Thyroid gland (tissue), 4 donors: ENCODE measurements at regions not wholly inside any gene's neighbourhood (a gene's known extent, or its start where the extent isn't known, plus 50 kb on each side); places are given as distances from the start of the nearest gene placed in this dataset.
"Not testable (repeated sequence)": the region's sequence is repeated elsewhere in the genome, so short reads cannot be mapped to it uniquely, and the experiment has no call there.

Source experiments
- DNase-seq, 2 donors: peaks; one replicate each; pipeline ENCODE4 v3.0.0-alpha.2; 2019
- H3K27ac ChIP-seq, 3 donors: fragments of 200-600 bp; sonication (generic); 1 replicate in 2 of 3; 2 replicates in 1 of 3; pipeline ENCODE4 v1.5.1; 2016 to 2019; ENCODE audit warnings: mild to moderate bottlenecking in 1 of 3, moderate library complexity in 1 of 3
- H3K27me3 ChIP-seq: fragments of 200-600 bp; sonication (generic); one replicate; pipeline ENCODE4 v1.5.1; 2019
- H3K36me3 ChIP-seq, 2 donors: fragments of 200-600 bp; sonication (generic); one replicate each; pipeline ENCODE4 v1.5.1; 2016 to 2019
- H3K4me1 ChIP-seq, 2 donors: fragments of 200-600 bp; sonication (generic); one replicate each; pipeline ENCODE4 v1.5.1; 2017 to 2019
- H3K4me3 ChIP-seq, 3 donors: fragments of 200-600 bp; sonication (generic); replicated peaks in 1 of 3; 1 replicate in 2 of 3; 2 replicates in 1 of 3; pipeline ENCODE4 v1.5.1; 2016; ENCODE audit warnings: mild to moderate bottlenecking in 1 of 3
- H3K9me3 ChIP-seq: fragments of 200-600 bp; sonication (generic); one replicate; pipeline ENCODE4 v1.5.1; 2017
- CTCF ChIP-seq, 6 experiments: fragments of 200-600 bp in 3 of 6; fragments of 450-650 bp in 3 of 6; sonication (generic) in 3 of 6; IDR thresholded peaks; one replicate each; pipeline ENCODE4 v1.5.1; 2016 to 2019; ENCODE audit warnings: antibody characterized with exemption in 6 of 6, mild to moderate bottlenecking in 2 of 6, inconsistent platforms in 1 of 6, moderate library complexity in 1 of 6
- POLR2A ChIP-seq, 2 donors: fragments of 450-650 bp; IDR thresholded peaks; one replicate each; pipeline ENCODE4 v1.6.1; 2017; ENCODE audit warnings: antibody characterized with exemption in 2 of 2, mild to moderate bottlenecking in 2 of 2, moderate library complexity in 1 of 2
- WGBS, 2 donors: methylation state at CpG; one replicate each; pipeline ENCODE4 v1.1.5; 2017; 5-methylcytosine and 5-hydroxymethylcytosine counted together
- intact Hi-C: fragments of 100-400 bp; cut with DNase I; formaldehyde crosslinking; loops from one replicate; pipeline ENCODE4 v1.15.1; 2023

DNA sequence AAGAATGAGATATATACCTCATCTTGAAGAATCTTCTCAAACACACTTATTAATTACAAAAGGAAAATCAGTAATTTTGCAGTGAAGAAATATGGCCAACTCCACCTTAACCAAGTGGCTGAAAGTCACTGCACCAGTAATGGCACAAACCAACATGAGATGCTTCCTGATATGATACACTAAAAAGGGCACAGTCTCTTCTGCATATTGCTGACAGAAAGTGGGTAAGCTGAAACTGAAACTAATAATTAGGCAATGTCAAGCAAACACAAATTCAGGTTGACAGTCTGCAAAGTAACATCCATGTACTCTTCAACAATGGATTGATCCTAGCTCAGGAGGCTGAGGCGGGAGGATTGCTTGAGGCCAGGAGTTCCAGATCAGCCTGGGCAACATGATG is 56.1 kb downstream of the ZNF22 start:
- intact Hi-C loops, result not testable (repeated sequence)
- 100% methylated on average over 1 of the region's 1 CpG for WGBS, 2 donors

GRCh38 chr10:45058580-45058979 is 57.9 kb downstream of the ZNF22 start:
- TF ChIP-seq POLR2A (IDR thresholded peaks at IDR 0.05), result no peak
- no peak for TF ChIP-seq CTCF (IDR thresholded peaks at IDR 0.05)
- H3K27ac ChIP-seq, result no peak overlapping the region
- intact Hi-C loops, result no loop called here
- no peak for DNase-seq
- WGBS, 2 donors, result 70% methylated on average over 1 of the region's 1 CpG
- H3K4me3 ChIP-seq, result no peak overlapping the region
- H3K4me1 ChIP-seq, result no peaks in the 10 kb centered on the region
- H3K27me3 ChIP-seq, result no peaks in the 10 kb centered on the region
- H3K36me3 ChIP-seq, result no peaks in the 10 kb centered on the region
- no peaks in the 10 kb centered on the region for H3K9me3 ChIP-seq

More for the DNA sequence above, 56.1 kb downstream of the ZNF22 start:
- H3K9me3 ChIP-seq, H3K4me1 ChIP-seq, H3K36me3 ChIP-seq, H3K27ac ChIP-seq, H3K4me3 ChIP-seq, H3K27me3 ChIP-seq, DNase-seq: not testable (repeated sequence)

DNA sequence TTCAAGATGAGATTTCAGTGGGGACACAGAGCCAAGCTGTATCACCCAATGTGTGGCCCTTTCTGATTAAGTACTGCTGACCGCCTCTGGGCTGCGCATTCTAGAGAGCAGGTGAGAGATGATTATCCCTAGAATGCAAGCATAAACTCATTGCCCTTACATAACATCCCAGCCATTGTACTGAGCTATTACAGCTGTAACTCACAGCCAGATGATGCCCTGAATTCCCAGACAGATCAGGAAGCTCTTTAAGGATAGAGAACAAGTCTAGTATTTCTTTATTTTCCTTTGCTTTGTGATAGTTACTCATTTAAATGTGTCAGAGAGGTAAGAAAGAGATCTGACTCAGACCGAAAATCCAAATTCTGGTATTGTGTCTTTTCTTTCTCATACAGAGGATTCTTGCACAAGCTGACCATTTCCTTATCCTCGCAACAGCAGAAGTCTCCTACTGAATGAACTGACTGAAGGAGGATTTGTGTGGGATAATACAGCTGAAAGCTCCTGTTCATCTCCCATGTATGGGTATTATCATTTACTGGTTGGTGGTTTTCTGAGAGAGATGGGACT is 58.4 kb downstream of the ZNF22 start:
- Histone ChIP-seq H3K27me3 (no peaks in the 10 kb centered on the region), H3K36me3 (no peaks in the 10 kb centered on the region), H3K4me3 (no peak overlapping the region), H3K27ac (no peak overlapping the region), H3K4me1 (no peaks in the 10 kb centered on the region), H3K9me3 (no peaks in the 10 kb centered on the region)
- intact Hi-C loops, result no loop called here
- WGBS, 2 donors, result 93 to 97% methylated on average over 4 of the region's 4 CpGs
- DNase-seq, result no peak
- no peak for TF ChIP-seq POLR2A (IDR thresholded peaks at IDR 0.05)
- no peak for TF ChIP-seq CTCF (IDR thresholded peaks at IDR 0.05)

GRCh38 chr10:45059632-45060031 is 58.9 kb downstream of the ZNF22 start:
- Histone ChIP-seq H3K4me3 (no peak overlapping the region), H3K27ac (no peak overlapping the region), H3K27me3 (no peaks in the 10 kb centered on the region), H3K4me1 (no peaks in the 10 kb centered on the region), H3K9me3 (no peaks in the 10 kb centered on the region), H3K36me3 (no peaks in the 10 kb centered on the region)
- no peak for DNase-seq
- WGBS, 2 donors, result 94 to 100% methylated on average over 2 of the region's 2 CpGs
- no peak for TF ChIP-seq POLR2A (IDR thresholded peaks at IDR 0.05)
- TF ChIP-seq CTCF (IDR thresholded peaks at IDR 0.05), result no peak
- intact Hi-C loops, result no loop called here

DNA sequence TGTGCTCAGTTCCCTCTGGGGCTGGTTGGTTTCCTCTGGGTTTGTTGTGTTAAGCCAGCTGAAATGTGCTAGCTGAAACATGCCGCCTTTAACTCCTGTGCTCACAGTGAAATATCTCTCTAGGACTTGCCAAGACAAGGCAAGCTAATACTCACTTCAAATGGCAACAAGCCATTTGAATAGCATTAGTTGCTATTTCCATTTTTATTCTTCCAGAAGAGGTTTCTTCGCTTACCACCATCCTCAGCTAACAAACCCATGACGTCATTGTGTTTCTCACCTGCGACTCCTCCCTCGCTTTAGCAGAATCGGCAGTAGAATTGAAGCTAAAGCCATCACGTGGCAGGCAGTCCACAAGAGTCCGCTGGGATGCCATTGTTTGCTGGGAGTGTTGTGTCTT is 61.3 kb downstream of the ZNF22 start:
- TF ChIP-seq CTCF (IDR thresholded peaks at IDR 0.05), result no peak
- no peak for TF ChIP-seq POLR2A (IDR thresholded peaks at IDR 0.05)
- intact Hi-C loops, result no loop called here
- Histone ChIP-seq H3K4me3 (no peak overlapping the region), H3K27me3 (no peaks in the 10 kb centered on the region), H3K4me1 (no peaks in the 10 kb centered on the region), H3K27ac (no peak overlapping the region), H3K9me3 (no peaks in the 10 kb centered on the region), H3K36me3 (no peaks in the 10 kb centered on the region)
- DNase-seq, result peak in 1 of 2 donors; percentile 9
- WGBS, 2 donors, result 68 to 72% methylated on average over 8 of the region's 8 CpGs
